Neural progenitor cell (in vitro differentiated cells): ENCODE measurements at regions not wholly inside any gene's neighbourhood (a gene's known extent, or its start where the extent isn't known, plus 50 kb on each side); places are given as distances from the start of the nearest gene placed in this dataset.
A peak's percentile ranks its signal among the peaks of the same experiment; 100 is the strongest.

Experiments
- DNase-seq: peaks from one replicate; pipeline ENCODE4 v3.0.0-alpha.2; 2016; ENCODE audit warnings: low spot score
- H2AFZ ChIP-seq: fragments of 200-600 bp; sonication (generic); replicated peaks from 2 replicates; pipeline ENCODE4 v1.6.1; 2016; ENCODE audit warnings: antibody characterized with exemption
- H3F3A ChIP-seq: fragments of 200-600 bp; sonication (generic); 2 replicates; pipeline ENCODE4 v1.6.1; 2016; ENCODE audit warnings: antibody characterized with exemption, low read depth
- H3K27ac ChIP-seq: fragments of 200-600 bp; sonication (generic); 2 replicates; pipeline ENCODE4 v1.5.1; 2016; ENCODE audit warnings: mild to moderate bottlenecking
- H3K27me3 ChIP-seq: fragments of 200-600 bp; sonication (generic); 2 replicates; pipeline ENCODE4 v1.6.1; 2016; ENCODE audit warnings: mild to moderate bottlenecking, moderate library complexity
- H3K36me3 ChIP-seq: fragments of 200-600 bp; sonication (generic); 2 replicates; pipeline ENCODE4 v1.5.1; 2016
- H3K4me1 ChIP-seq: fragments of 200-600 bp; sonication (generic); 2 replicates; pipeline ENCODE4 v1.6.1; 2016; ENCODE audit warnings: mixed run types
- H3K4me2 ChIP-seq: fragments of 200-600 bp; sonication (generic); 2 replicates; pipeline ENCODE4 v1.6.1; 2016
- H3K4me3 ChIP-seq: fragments of 200-600 bp; sonication (generic); 2 replicates; pipeline ENCODE4 v1.5.1; 2016
- H3K79me2 ChIP-seq: fragments of 200-600 bp; sonication (generic); 2 replicates; pipeline ENCODE4 v1.6.1; 2016; ENCODE audit warnings: low read depth
- H3K9ac ChIP-seq: fragments of 200-600 bp; sonication (generic); 2 replicates; pipeline ENCODE4 v1.6.1; 2016
- H3K9me3 ChIP-seq: fragments of 200-600 bp; sonication (generic); 2 replicates; pipeline ENCODE4 v1.5.1; 2016; ENCODE audit warnings: low read depth
- H4K20me1 ChIP-seq: fragments of 200-600 bp; sonication (generic); 2 replicates; pipeline ENCODE4 v1.6.1; 2016; ENCODE audit warnings: low read depth
- H3K27ac Mint-ChIP-seq: 3 replicates; pipeline ENCODE4 v1.8.0; 2021; ENCODE audit warnings: mixed read lengths
- H3K27me3 Mint-ChIP-seq: 2 replicates; pipeline ENCODE4 v1.8.0; 2022; ENCODE audit warnings: low read depth, mild to moderate bottlenecking, inconsistent platforms, moderate library complexity, mixed read lengths; ENCODE audit not compliant: insufficient read depth
- H3K36me3 Mint-ChIP-seq: 3 replicates; pipeline ENCODE4 v1.8.0; 2021; ENCODE audit warnings: mixed read lengths
- H3K4me1 Mint-ChIP-seq: 3 replicates; pipeline ENCODE4 v1.8.0; 2021; ENCODE audit warnings: mixed read lengths
- H3K4me3 Mint-ChIP-seq: 3 replicates; pipeline ENCODE4 v1.8.0; 2021; ENCODE audit warnings: mild to moderate bottlenecking, moderate library complexity, mixed read lengths
- H3K9me3 Mint-ChIP-seq: 3 replicates; pipeline ENCODE4 v1.8.0; 2020; ENCODE audit warnings: mixed read lengths
- CTCF ChIP-seq: fragments of 200-600 bp; sonication (generic); IDR thresholded peaks from 2 replicates; pipeline ENCODE4 v1.5.1; 2017; ENCODE audit warnings: antibody characterized with exemption, mild to moderate bottlenecking
- EZH2 ChIP-seq: fragments of 200-600 bp; sonication (generic); IDR thresholded peaks from 2 replicates; pipeline ENCODE4 v1.6.1; 2017; ENCODE audit warnings: antibody characterized with exemption, mild to moderate bottlenecking, moderate library complexity
- EZH2phosphoT487 ChIP-seq: fragments of 200-600 bp; sonication (generic); IDR thresholded peaks from 2 replicates; pipeline ENCODE4 v1.6.1; 2017; ENCODE audit warnings: antibody characterized with exemption

DNA sequence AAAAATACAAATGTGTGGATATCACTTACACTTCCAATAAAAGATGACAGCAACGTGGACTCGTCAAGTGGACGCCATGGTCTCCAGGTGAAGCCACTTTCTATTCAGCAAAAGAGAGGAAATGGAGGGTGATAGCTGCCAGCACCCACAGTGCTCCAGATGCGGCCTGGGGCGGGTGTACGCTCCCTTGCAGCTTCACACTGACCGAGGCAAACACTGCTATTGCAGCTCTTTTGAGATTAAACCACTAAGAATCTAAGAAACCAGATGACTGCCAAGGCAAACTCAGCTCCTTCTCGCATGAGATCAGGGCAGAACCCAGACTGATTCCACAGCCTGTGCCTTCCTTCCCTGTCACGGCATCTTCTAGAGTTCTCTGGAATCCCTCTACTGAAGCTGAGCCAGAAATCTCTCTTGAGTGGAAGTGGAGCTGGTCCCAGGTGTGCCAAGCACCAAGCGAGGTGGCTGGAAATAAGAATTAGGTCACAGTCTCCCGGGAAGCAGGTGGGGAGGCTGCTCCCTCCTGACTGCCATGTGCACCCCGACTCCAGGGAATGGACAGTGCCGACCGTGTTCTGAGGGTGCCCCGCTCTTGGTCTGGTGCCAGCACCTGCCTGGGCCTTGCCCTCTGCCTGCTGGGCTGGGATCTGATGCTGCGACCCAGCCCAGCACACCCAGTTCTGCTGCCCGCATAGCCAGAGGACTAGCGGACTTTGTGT, 90.1 kb upstream of the AFDN start:
- H3K4me1 Mint-ChIP-seq: peaks cover 23% of the 10 kb centered on the region
- Histone ChIP-seq H3K4me3 (no peak overlapping the region), H3K36me3 (no peaks in the 10 kb centered on the region), H3F3A (no peaks in the 10 kb centered on the region), H3K27ac (no peak overlapping the region), H3K79me2 (no peaks in the 10 kb centered on the region), H2AFZ (no peak overlapping the region), H4K20me1 (no peaks in the 10 kb centered on the region), H3K27me3 (no peaks in the 10 kb centered on the region), H3K9ac (no peak overlapping the region), H3K9me3 (no peaks in the 10 kb centered on the region), H3K4me1 (no peaks in the 10 kb centered on the region), H3K4me2 (no peak overlapping the region)
- H3K36me3 Mint-ChIP-seq: no peaks in the 10 kb centered on the region
- no peak for DNase-seq
- TF ChIP-seq EZH2phosphoT487 (no peak), CTCF (no peak), EZH2 (no peak)
- no peak overlapping the region for H3K4me3 Mint-ChIP-seq
- H3K27ac Mint-ChIP-seq: peak overlapping the region; percentile 74
- H3K9me3 Mint-ChIP-seq: peaks cover 2% of the 10 kb centered on the region
- peaks cover 17% of the 10 kb centered on the region for H3K27me3 Mint-ChIP-seq

GRCh38 chr6:167737205-167737830, 89.4 kb upstream of the AFDN start:
- Histone ChIP-seq H3K4me3 (no peak overlapping the region), H3K27ac (no peak overlapping the region), H4K20me1 (no peaks in the 10 kb centered on the region), H3K4me1 (no peaks in the 10 kb centered on the region), H3F3A (no peaks in the 10 kb centered on the region), H3K36me3 (no peaks in the 10 kb centered on the region), H3K9me3 (no peaks in the 10 kb centered on the region), H3K27me3 (no peaks in the 10 kb centered on the region), H3K4me2 (no peak overlapping the region), H2AFZ (no peak overlapping the region), H3K79me2 (no peaks in the 10 kb centered on the region), H3K9ac (no peak overlapping the region)
- Mint-ChIP-seq H3K4me1 (peaks cover 21% of the 10 kb centered on the region), H3K27ac (peak overlapping the region; percentile 47), H3K4me3 (no peak overlapping the region), H3K27me3 (peaks cover 14% of the 10 kb centered on the region), H3K36me3 (no peaks in the 10 kb centered on the region), H3K9me3 (peaks cover 2% of the 10 kb centered on the region)
- TF ChIP-seq CTCF (no peak), EZH2phosphoT487 (no peak), EZH2 (no peak)
- no peak for DNase-seq

DNA sequence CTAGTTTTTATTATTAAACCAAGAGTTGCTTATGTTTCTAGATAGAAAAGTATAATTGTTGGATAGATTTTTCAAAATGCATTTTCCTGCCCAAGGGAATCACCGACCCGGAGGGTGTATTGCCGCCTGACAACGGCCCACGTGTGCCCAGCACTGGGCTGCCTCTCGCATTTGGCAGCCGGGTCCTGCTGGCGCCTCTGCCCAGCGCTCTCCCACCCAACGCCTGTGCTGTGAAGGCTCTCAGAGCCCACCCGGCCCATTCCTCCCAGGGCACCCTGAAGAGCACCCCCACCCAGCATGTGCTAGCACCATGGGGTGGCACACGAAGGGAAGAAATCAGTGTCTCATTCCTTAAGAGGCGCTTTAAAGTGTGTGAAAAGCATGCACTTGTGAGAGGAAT, 88.3 kb upstream of the AFDN start:
- Histone ChIP-seq H4K20me1 (no peaks in the 10 kb centered on the region), H3K4me3 (no peak overlapping the region), H3K27me3 (no peaks in the 10 kb centered on the region), H3K9me3 (no peaks in the 10 kb centered on the region), H2AFZ (no peak overlapping the region), H3K79me2 (no peaks in the 10 kb centered on the region), H3K4me1 (no peaks in the 10 kb centered on the region), H3K36me3 (no peaks in the 10 kb centered on the region), H3K4me2 (no peak overlapping the region), H3K9ac (no peak overlapping the region), H3F3A (no peaks in the 10 kb centered on the region), H3K27ac (no peak overlapping the region)
- H3K27ac Mint-ChIP-seq: no peak overlapping the region
- no peaks in the 10 kb centered on the region for H3K36me3 Mint-ChIP-seq
- H3K4me3 Mint-ChIP-seq: no peak overlapping the region
- no peak for DNase-seq
- peaks cover 3% of the 10 kb centered on the region for H3K9me3 Mint-ChIP-seq
- H3K27me3 Mint-ChIP-seq: peaks cover 14% of the 10 kb centered on the region
- no peak for TF ChIP-seq EZH2
- TF ChIP-seq EZH2phosphoT487: no peak
- no peak for TF ChIP-seq CTCF
- peaks cover 22% of the 10 kb centered on the region for H3K4me1 Mint-ChIP-seq
